ENCODE measurements at regions not wholly inside any gene's neighbourhood (a gene's known extent, or its start where the extent isn't known, plus 50 kb on each side); places are given as distances from the start of the nearest gene placed in this dataset.

GRCh38 chr22:48478529-48479265, 1349.0 kb downstream of the BRD1 start:
- DNase-seq (ENCODE audit: low read depth), result no peak

DNA sequence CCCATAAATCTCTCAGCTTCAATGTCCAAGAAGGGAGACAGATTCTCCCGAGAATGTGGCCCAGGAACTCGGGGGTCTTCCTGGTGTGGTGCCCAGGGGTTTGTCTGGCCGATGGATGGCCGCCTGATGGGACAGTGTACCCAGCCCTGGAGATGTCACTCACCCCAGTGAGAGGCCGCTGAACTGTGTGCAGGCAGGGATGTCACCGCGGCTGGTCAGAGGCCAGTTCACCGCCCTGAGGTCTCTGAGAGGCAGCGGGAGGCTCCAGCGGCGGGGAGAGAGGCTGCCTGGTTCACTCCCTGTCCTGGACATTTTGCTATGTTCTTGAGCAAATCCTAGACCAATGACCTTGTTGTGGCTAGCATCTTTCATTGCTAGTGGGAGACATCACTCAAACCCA, 1349.5 kb downstream of the BRD1 start:
- no peak for DNase-seq (ENCODE audit: low read depth)

DNA sequence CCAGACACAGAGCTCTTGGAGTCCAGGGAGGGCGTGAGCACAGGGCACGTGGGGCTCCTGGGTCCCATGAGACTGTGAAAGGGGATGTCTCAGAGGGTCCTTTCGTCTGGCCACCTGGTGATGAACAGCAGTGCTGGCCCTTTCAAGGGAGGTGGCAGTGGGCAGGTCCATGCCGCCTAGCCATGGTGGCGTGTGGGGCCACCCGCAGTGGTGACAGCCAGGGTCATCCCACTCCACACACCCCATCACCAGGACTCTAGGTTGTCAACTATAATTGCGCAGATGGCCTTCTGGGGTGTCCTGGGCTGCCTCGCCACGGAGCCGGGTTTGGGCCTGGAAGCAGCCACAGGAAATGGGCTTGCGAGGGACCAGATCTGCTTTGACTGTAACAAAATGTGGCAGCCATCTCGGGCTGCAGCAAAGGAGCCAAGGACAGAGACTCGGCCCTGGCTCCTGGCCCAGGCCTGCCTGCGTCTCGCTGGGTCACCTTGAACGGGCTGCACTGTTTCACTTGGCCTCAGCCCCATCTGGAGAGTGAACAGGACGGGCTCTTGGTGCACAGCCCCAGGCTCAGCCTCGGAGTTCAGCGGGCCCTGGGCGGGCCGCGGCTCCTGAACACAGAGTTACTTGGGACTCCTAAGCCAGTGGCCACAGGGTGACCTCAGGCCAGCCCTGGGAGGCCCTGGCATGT, 1350.5 kb downstream of the BRD1 start:
- DNase-seq (ENCODE audit: low read depth), result no peak

DNA sequence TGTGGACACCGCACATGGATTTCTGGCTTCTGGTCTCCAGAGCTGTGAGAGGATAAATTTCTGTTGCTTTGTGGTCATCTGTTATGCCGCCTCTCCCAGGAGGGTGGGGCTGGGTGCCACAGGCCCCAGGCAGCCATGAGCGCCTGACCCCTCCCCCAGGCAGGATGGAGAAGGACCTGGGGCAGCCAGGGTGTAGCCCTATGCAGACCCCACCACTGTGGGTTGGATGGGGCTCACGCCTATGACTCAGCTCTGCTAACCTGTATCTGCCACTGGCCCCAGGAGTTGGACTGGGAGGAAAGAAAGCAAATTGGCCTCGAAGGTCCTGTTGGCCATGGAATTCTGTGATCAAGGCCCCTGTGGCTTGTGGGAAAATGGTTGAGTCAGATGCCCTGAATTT, 1351.1 kb downstream of the BRD1 start:
- DNase-seq (ENCODE audit: low read depth), result no peak

DNA sequence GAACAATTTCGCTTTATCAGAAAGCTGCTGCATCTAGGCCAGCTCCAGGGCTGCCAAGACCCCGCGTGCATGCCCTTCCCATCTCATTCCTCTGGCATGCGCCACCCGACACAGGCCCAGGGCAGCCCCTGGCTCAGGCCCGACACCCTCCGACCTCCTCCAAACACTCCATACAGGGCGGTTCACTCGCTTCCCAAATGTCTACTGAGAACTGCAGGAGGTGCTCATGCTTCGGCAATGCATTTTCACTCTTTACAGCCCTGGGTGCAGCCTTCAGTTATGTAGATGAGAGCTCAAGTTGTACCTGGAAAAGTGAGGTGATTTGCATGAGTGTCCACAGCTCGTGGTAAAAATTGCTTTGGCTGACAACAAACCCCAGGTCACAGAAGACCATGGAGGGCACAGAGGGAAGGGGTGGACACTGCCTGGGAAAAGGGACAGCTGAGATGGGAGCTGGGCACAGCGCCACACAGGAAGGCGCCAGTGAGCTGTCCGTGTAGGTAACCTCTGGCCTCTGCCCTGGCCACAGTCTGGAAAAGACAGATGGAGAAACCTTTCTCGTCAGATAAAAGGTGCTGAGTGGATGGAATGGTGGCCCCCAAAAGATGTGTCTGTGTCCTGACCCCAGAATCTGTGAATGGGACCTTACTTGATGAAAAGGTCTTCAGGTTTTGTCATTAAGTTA, 1351.9 kb downstream of the BRD1 start:
- DNase-seq (ENCODE audit: low read depth), result no peak

GRCh38 chr22:48474881-48475280, 1352.8 kb downstream of the BRD1 start:
- DNase-seq (ENCODE audit: low read depth), result no peak

- DNase-seq (ENCODE audit: low read depth), result no peak
Measured at GRCh38 chr22:48473202-48473601, 1354.5 kb downstream of the BRD1 start.

GRCh38 chr22:48464246-48464645, 1363.4 kb downstream of the BRD1 start:
- no peak for DNase-seq (ENCODE audit: low read depth)

GRCh38 chr22:48459859-48460823, 1367.5 kb downstream of the BRD1 start:
- DNase-seq (ENCODE audit: low read depth), result no peak

GRCh38 chr22:48459259-48459658, 1368.4 kb downstream of the BRD1 start:
- DNase-seq (ENCODE audit: low read depth), result no peak

GRCh38 chr22:48456449-48456848, 1371.2 kb downstream of the BRD1 start:
- DNase-seq (ENCODE audit: low read depth), result no peak

- no peak for DNase-seq (ENCODE audit: low read depth)
Measured at GRCh38 chr22:48453751-48454485, 1373.8 kb downstream of the BRD1 start.

DNA sequence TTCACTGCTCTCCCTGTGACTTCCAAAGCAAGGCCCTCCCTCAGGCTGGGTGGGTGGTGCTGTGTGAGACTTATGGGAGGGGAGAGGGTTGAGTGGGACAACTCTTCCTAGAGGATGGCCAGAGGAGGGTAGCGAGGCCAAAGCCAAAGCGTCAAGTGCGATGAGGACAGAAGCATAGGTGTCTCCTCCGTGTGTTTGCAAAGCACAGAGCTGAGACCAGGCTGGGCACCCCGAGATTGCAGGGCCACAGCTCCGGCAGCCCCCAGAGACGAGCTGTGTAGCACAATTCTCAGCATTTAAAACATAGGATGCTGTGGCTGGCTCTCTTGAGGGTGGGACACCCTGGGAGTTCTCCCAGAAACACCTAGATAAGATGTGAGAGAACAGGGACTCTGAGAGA, 1374.5 kb downstream of the BRD1 start:
- DNase-seq (ENCODE audit: low read depth), result no peak

GRCh38 chr22:48452766-48453165, 1374.9 kb downstream of the BRD1 start:
- DNase-seq (ENCODE audit: low read depth), result no peak

DNA sequence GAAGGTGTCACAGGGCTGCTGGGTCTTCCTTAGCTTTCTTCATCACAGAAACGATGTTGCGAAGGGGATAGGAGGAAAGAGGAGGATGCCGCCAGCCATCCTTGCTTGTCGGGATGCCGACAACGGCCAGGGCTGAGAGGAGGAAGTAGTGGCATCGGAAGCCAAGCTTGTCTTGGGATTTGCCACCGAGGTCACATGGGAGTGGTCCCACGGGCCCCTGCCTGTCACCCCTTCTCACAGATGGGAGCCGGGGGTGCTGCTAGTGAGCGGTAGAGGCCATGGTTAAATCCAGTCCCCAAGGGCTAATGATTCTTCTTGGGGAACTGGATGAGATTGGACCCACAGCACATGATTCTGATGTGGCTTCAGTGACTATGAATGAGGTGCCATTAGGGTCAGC, 1375.8 kb downstream of the BRD1 start:
- no peak for DNase-seq (ENCODE audit: low read depth)

- DNase-seq (ENCODE audit: low read depth), result no peak
Measured at GRCh38 chr22:48450188-48450825, 1377.4 kb downstream of the BRD1 start.

GRCh38 chr22:48449466-48450187, 1378.0 kb downstream of the BRD1 start:
- no peak for DNase-seq (ENCODE audit: low read depth)

GRCh38 chr22:48448821-48449220, 1378.9 kb downstream of the BRD1 start:
- no peak for DNase-seq (ENCODE audit: low read depth)

GRCh38 chr22:48445113-48445827, 1382.4 kb downstream of the BRD1 start:
- no peak for DNase-seq (ENCODE audit: low read depth)

All from activated T-helper 1 cell treated with Interleukin-2 at 50 U/mL for 16 hours (primary cell).